Common myeloid progenitor, CD34-positive (primary cell): ENCODE measurements at regions not wholly inside any gene's neighbourhood (a gene's known extent, or its start where the extent isn't known, plus 50 kb on each side); places are given as distances from the start of the nearest gene placed in this dataset.

ENCODE experiments used
- CTCF ChIA-PET: fragments of 350-600 bp; sonication (Branson Sonifier 250); formaldehyde crosslinking; loops from one replicate; lab custom pipeline; 2021; ENCODE audit warnings: antibody characterized with exemption; lab: Charles Lee
- POLR2A ChIA-PET: fragments of 350-600 bp; sonication (Branson Sonifier 250); formaldehyde crosslinking; loops from one replicate; lab custom pipeline; 2021; ENCODE audit warnings: antibody characterized with exemption; lab: Charles Lee
- DNase-seq, 3 donors: peaks; one replicate each; pipeline versions ENCODE4 v3.0.0 to v3.0.0-alpha.2; 2013
- H3K27ac ChIP-seq, 2 experiments: 1 replicate in 1 of 2; 2 replicates in 1 of 2; pipeline ENCODE4 v1.7.0; 2013; ENCODE audit warnings: inconsistent platforms in 2 of 2, low read length in 2 of 2, mild to moderate bottlenecking in 2 of 2, low read depth in 1 of 2, moderate library complexity in 1 of 2; ENCODE audit not compliant: severe bottlenecking in 2 of 2, insufficient read depth in 1 of 2, poor library complexity in 1 of 2
- H3K27me3 ChIP-seq, 5 experiments: replicated peaks in 2 of 5; 1 replicate in 3 of 5; 2 replicates in 2 of 5; pipeline versions ENCODE4 v1.6.1 to v1.7.0; 2013; ENCODE audit warnings: low read length in 4 of 5, mild to moderate bottlenecking in 2 of 5, moderate library complexity in 2 of 5, inconsistent platforms in 1 of 5; ENCODE audit not compliant: insufficient read depth in 5 of 5, control insufficient read depth in 4 of 5
- H3K36me3 ChIP-seq, 4 experiments: 1 replicate in 2 of 4; 2 replicates in 2 of 4; pipeline versions ENCODE4 v1.6.1 to v1.7.0; 2013; ENCODE audit warnings: low read length in 3 of 4, control low read depth in 1 of 4, mild to moderate bottlenecking in 1 of 4; ENCODE audit not compliant: control insufficient read depth in 4 of 4, insufficient read depth in 4 of 4
- H3K4me1 ChIP-seq, 4 experiments: 1 replicate in 3 of 4; 2 replicates in 1 of 4; pipeline versions ENCODE4 v1.6.1 to v1.7.1; 2013; ENCODE audit warnings: low read length in 3 of 4, mild to moderate bottlenecking in 3 of 4, control low read depth in 1 of 4, inconsistent platforms in 1 of 4, moderate library complexity in 1 of 4; ENCODE audit not compliant: control insufficient read depth in 4 of 4, insufficient read depth in 4 of 4; ENCODE audit errors: control extremely low read depth in 1 of 4
- H3K4me3 ChIP-seq, 7 experiments: 1 replicate in 4 of 7; 2 replicates in 3 of 7; pipeline versions ENCODE4 v1.5.1 to v1.7.0; 2013; ENCODE audit warnings: mild to moderate bottlenecking in 7 of 7, low read length in 6 of 7, moderate library complexity in 6 of 7, inconsistent platforms in 2 of 7, low read depth in 2 of 7, control low read depth in 1 of 7; ENCODE audit not compliant: insufficient read depth in 4 of 7, control insufficient read depth in 1 of 7; ENCODE audit errors: extremely low read depth in 1 of 7
- H3K9me3 ChIP-seq, 5 experiments: 1 replicate in 4 of 5; 2 replicates in 1 of 5; pipeline versions ENCODE4 v1.6.1 to v1.7.1; 2013; ENCODE audit warnings: low read length in 4 of 5, mild to moderate bottlenecking in 2 of 5, inconsistent platforms in 1 of 5, low read depth in 1 of 5, moderate library complexity in 1 of 5; ENCODE audit not compliant: control insufficient read depth in 4 of 5, insufficient read depth in 2 of 5; ENCODE audit errors: control extremely low read depth in 1 of 5
- WGBS: methylation state at CpG from one replicate; pipeline ENCODE4 v1.1.5; 2013; ENCODE audit not compliant: insufficient coverage; 5-methylcytosine and 5-hydroxymethylcytosine counted together

- no peak for DNase-seq
- H3K36me3 ChIP-seq, result no peaks in the 10 kb centered on the region
- H3K27ac ChIP-seq, result no peak overlapping the region
- CTCF ChIA-PET, result no interaction called here
- H3K4me1 ChIP-seq, result no peaks in the 10 kb centered on the region
- no peaks in the 10 kb centered on the region for H3K27me3 ChIP-seq
- H3K4me3 ChIP-seq, result no peak overlapping the region
- POLR2A ChIA-PET, result no interaction called here
- H3K9me3 ChIP-seq, result no peaks in the 10 kb centered on the region
- WGBS, result 93% methylated on average over 6 of the region's 7 CpGs
These were observed 673.4 kb upstream of the ARGLU1 start for GRCh38 chr13:107241381-107241780.

GRCh38 chr13:107239213-107239612 is 671.3 kb upstream of the ARGLU1 start:
- no peak overlapping the region for H3K27ac ChIP-seq
- WGBS, result 76% methylated on average over 7 of the region's 8 CpGs
- ChIA-PET POLR2A (no interaction called here), CTCF (no interaction called here)
- H3K36me3 ChIP-seq, result no peaks in the 10 kb centered on the region
- H3K9me3 ChIP-seq, result no peaks in the 10 kb centered on the region
- H3K4me3 ChIP-seq, result no peak overlapping the region
- no peak for DNase-seq
- H3K4me1 ChIP-seq, result no peaks in the 10 kb centered on the region
- H3K27me3 ChIP-seq, result peaks cover 0 to 1% (median 0%) of the 10 kb centered on the region in 5 experiments

GRCh38 chr13:107238262-107238981 is 670.5 kb upstream of the ARGLU1 start:
- CTCF ChIA-PET, result no interaction called here
- Histone ChIP-seq H3K36me3 (no peaks in the 10 kb centered on the region), H3K27me3 (peaks cover 0 to 1% (median 0%) of the 10 kb centered on the region in 5 experiments), H3K4me3 (no peak overlapping the region), H3K27ac (no peak overlapping the region), H3K9me3 (no peaks in the 10 kb centered on the region), H3K4me1 (no peaks in the 10 kb centered on the region)
- 87% methylated on average over 6 of the region's 6 CpGs for WGBS
- DNase-seq, result no peak
- POLR2A ChIA-PET, result no interaction called here

GRCh38 chr13:107234319-107235073 is 666.6 kb upstream of the ARGLU1 start:
- H3K27me3 ChIP-seq, result peaks cover 0 to 2% (median 0%) of the 10 kb centered on the region in 5 experiments
- H3K27ac ChIP-seq, result no peak overlapping the region
- no peaks in the 10 kb centered on the region for H3K9me3 ChIP-seq
- 77% methylated on average over 11 of the region's 12 CpGs for WGBS
- H3K36me3 ChIP-seq, result no peaks in the 10 kb centered on the region
- DNase-seq, result no peak
- H3K4me3 ChIP-seq, result no peak overlapping the region
- ChIA-PET POLR2A (no interaction called here), CTCF (no interaction called here)
- no peaks in the 10 kb centered on the region for H3K4me1 ChIP-seq

- ChIA-PET POLR2A (no interaction called here), CTCF (no interaction called here)
- no peak for DNase-seq
- H3K27me3 ChIP-seq, result peaks cover 0 to 2% (median 0%) of the 10 kb centered on the region in 5 experiments
- H3K27ac ChIP-seq, result no peak overlapping the region
- no CpG with 5 or more reads among the region's 2 CpGs for WGBS
- H3K4me1 ChIP-seq, result no peaks in the 10 kb centered on the region
- H3K4me3 ChIP-seq, result no peak overlapping the region
- no peaks in the 10 kb centered on the region for H3K9me3 ChIP-seq
- H3K36me3 ChIP-seq, result no peaks in the 10 kb centered on the region
These were observed 665.6 kb upstream of the ARGLU1 start for GRCh38 chr13:107233541-107233940.

- no peaks in the 10 kb centered on the region for H3K4me1 ChIP-seq
- H3K27me3 ChIP-seq, result peaks cover 0 to 2% (median 0%) of the 10 kb centered on the region in 5 experiments
- no peak overlapping the region for H3K4me3 ChIP-seq
- DNase-seq, result no peak
- no peaks in the 10 kb centered on the region for H3K9me3 ChIP-seq
- CTCF ChIA-PET, result no interaction called here
- no peak overlapping the region for H3K27ac ChIP-seq
- no peaks in the 10 kb centered on the region for H3K36me3 ChIP-seq
- WGBS, result 62% methylated on average over 7 of the region's 7 CpGs
- POLR2A ChIA-PET, result interaction anchor here (0.6 kb wide), 1 partner anchor 93 kb away, joined by 3 read pairs; no protein-coding TSS in a partner anchor
These were observed 664.0 kb upstream of the ARGLU1 start for GRCh38 chr13:107231944-107232343.

GRCh38 chr13:107223867-107224266 is 655.9 kb upstream of the ARGLU1 start:
- no peaks in the 10 kb centered on the region for H3K4me1 ChIP-seq
- ChIA-PET CTCF (interaction anchor here (1.3 kb wide), 1 partner anchor 18 kb away, joined by 3 read pairs; no protein-coding TSS in a partner anchor), POLR2A (no interaction called here)
- no peak overlapping the region for H3K27ac ChIP-seq
- no peak overlapping the region for H3K4me3 ChIP-seq
- no peaks in the 10 kb centered on the region for H3K9me3 ChIP-seq
- no peaks in the 10 kb centered on the region for H3K27me3 ChIP-seq
- no peaks in the 10 kb centered on the region for H3K36me3 ChIP-seq
- no peak for DNase-seq
